ENCODE measurements at regions not wholly inside any gene's neighbourhood (a gene's known extent, or its start where the extent isn't known, plus 50 kb on each side); places are given as distances from the start of the nearest gene placed in this dataset.

- no peak for DNase-seq (ENCODE audit: low read depth in 2 of 3, low spot score in 1 of 3)
These were observed 117.8 kb upstream of the NXT1 start for GRCh38 chr20:23232679-23233308.

- no peak for DNase-seq (ENCODE audit: low read depth in 2 of 3, low spot score in 1 of 3)
These were observed 118.4 kb upstream of the NXT1 start for GRCh38 chr20:23232219-23232581.

- no peak for DNase-seq (ENCODE audit: low read depth in 2 of 3, low spot score in 1 of 3)
These were observed 118.9 kb upstream of the NXT1 start for GRCh38 chr20:23231561-23232218.

DNA sequence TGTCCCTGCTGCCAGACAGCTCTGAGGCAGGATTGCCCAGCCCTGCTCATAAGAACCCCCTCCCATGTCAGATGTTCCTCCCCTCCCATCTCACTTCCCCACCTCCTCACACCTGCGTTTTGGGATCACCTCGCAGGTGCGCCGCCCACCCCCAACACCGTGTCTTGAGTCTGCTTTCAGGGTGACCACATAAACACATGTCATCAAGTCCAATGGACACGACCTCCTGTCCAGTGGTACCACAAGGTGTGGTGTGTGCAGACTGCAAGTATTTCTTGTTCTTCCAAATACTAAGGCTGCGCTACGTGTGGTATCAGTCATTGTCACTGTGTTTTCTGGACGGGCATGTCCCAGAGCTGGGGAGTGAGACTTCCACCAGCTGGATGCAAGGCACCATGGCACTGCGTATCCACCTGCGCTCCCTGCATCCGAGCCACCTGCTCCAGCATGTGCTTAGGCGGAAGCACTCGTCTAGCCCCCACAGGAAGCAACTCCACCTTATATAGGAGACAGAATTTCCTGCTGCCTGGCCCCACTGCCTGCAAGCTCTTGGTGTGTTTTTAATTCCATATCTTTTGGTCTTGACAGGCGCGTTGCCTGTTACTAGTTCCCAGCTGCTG, 119.7 kb upstream of the NXT1 start:
- no peak for DNase-seq (ENCODE audit: low read depth in 2 of 3, low spot score in 1 of 3)

DNA sequence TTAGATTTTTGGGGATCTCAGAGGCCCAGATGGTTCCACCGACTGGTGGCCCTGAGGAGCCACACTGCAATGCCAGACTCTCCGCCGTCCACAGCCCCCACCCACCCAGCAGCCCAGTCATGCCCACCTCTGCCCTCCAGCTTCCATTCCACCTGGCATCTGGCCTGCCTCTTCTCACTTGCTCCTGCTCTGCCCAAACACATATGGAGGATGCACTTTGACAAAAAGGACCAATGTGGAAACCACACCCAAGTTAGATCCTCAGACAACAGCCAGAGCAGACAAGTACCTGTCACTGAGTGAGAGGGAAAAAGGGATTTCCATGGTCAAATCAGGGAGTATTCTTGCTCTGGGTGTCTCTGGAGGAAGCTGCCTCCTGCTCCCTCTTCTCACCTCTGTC, 120.6 kb upstream of the NXT1 start:
- DNase-seq (ENCODE audit: low read depth in 2 of 3, low spot score in 1 of 3), result no peak

DNA sequence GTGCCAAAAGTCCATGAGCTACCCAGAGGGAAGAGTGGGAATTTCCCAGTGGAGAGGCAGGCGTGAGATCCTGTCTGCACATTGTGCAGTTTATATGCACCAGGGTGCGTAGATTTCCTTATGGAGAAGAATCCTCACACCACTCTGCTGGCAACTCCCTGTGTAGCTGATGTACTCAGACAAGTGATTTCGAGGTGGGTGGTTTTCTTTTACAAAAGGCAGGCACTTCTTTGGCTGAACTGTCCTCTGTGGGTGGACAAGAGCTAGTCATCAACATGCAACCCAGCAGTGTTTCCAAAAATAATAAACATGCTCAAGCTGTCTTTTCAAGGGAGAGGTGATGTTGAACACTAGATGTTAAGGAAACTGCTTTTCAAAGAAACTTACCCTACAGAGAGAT, 121.7 kb upstream of the NXT1 start:
- no peak for DNase-seq (ENCODE audit: low read depth in 2 of 3, low spot score in 1 of 3)

- no peak for DNase-seq (ENCODE audit: low read depth in 2 of 3, low spot score in 1 of 3)
These were observed 122.6 kb upstream of the NXT1 start for GRCh38 chr20:23227976-23228375.

- no peak for DNase-seq (ENCODE audit: low read depth in 2 of 3, low spot score in 1 of 3)
These were observed 123.3 kb upstream of the NXT1 start for GRCh38 chr20:23227274-23227673.

DNA sequence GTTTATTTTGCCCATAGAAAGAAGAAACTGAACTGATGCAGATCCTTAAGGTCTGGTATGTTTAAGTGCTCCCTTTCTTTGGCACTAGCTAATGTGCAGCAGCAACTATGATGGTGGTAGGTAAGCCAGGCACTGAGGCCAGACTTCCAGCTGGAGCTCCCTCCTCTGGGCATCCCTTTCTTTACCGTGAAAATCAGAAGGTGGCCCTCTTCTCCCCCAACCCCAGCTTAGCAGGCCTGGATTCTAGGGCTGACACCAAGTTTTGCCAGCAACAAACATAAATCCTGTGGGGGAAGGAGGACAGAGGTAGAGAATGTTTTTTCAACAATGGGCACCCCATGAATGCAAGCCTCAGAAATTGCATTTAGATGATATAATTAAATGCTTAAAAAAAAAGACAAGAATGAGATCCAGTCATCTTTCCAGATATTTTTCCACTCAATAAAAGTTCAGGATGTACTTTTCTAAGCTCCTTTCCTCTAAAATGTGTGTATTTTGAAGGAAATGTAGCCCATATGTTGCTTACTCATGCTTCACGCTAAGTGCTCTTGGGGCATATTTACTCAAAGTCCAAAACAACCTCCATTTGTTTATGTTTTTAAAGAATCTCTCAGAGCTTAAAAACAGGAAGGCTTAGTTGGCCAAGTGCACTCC, 123.9 kb upstream of the NXT1 start:
- DNase-seq (ENCODE audit: low read depth in 2 of 3, low spot score in 1 of 3), result no peak

DNA sequence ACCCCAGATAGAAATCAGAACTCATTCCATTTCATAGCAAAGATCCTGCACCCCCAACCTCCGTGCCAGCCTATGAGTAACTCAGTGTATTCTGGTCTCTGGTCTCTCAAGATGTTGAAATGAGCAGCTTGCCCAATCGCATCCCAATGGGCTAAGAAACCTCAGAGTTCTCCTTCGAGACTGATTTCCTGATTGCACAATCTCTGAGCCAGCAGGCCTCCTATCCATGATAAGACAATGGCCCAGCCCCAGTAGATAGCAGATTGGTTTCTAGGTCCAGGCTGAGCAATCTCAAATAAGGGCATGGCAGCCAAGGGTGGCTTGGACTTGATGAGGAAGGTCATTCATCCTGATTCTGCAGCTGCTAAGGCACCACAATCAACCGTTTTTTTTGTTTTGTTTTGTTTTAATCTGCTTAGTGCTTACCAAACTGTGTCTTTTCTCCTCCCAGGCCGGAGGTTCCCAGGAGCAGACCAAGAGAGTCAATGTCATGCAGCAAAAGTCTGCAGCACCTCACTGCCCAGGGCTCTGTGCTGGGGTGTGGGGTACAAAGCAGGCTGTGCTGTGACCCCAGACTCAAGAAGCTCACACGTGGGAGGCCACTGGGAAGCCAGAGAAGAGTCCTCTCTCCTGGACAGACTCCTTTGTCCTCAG, 125.1 kb upstream of the NXT1 start:
- no peak for DNase-seq (ENCODE audit: low read depth in 2 of 3, low spot score in 1 of 3)

DNA sequence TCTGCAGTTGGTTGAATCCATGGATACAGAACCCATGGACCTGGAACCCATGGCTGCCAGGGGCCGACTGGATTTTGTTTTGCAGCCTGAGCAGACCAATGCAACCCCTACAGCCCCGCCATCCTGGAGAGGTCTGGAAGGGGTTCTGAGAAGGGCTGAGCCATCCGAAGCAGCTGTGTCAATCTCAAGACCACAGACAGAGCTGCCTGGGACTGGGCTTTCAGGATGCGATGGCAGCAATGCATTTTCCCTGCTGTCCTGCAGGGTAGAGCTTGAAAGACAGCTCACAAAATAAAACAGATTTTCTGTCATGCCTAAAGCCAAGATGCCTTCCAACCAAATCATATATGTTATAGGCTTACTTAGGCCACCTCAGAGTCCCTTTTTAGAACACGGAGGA, 125.8 kb upstream of the NXT1 start:
- no peak for DNase-seq (ENCODE audit: low read depth in 2 of 3, low spot score in 1 of 3)

- DNase-seq (ENCODE audit: low read depth in 2 of 3, low spot score in 1 of 3), result no peak
These were observed 126.5 kb upstream of the NXT1 start for GRCh38 chr20:23223908-23224580.

DNA sequence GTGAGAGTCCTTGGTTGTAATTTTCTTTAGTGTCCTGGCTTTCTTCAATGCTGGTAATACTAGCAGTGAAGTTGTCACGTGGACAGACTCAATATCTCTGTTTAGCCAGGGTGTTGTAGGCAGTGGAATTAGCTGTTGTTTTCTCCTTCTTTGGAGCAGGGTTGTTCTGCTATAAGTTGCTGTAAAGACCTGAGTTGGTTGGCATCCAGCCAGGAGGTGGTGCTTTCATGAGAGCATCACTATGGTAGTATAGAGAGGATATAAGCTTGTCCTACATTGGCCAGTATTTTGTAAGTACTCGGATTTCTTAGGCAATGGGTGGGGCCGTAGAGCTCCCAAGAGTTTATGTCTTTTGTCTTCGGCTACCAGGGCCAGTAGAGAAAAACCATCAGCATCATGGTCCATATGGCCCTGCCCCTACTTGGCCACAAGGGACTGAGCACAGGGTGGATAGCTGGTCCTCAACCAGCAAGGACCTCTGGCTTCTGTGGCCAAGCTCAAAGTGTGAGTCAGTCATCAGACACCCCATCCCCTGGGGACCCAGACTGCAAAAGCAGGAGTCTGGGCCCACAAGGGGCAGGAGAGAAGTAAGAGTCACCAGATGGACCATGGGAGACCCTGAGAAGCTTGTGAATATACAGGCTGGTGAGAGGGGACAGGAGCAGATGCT, 127.9 kb upstream of the NXT1 start:
- no peak for DNase-seq (ENCODE audit: low read depth in 2 of 3, low spot score in 1 of 3)

GRCh38 chr20:23217023-23217422, 130.9 kb upstream of the CD93 start:
- DNase-seq (ENCODE audit: low read depth in 2 of 3, low spot score in 1 of 3), result no peak

DNA sequence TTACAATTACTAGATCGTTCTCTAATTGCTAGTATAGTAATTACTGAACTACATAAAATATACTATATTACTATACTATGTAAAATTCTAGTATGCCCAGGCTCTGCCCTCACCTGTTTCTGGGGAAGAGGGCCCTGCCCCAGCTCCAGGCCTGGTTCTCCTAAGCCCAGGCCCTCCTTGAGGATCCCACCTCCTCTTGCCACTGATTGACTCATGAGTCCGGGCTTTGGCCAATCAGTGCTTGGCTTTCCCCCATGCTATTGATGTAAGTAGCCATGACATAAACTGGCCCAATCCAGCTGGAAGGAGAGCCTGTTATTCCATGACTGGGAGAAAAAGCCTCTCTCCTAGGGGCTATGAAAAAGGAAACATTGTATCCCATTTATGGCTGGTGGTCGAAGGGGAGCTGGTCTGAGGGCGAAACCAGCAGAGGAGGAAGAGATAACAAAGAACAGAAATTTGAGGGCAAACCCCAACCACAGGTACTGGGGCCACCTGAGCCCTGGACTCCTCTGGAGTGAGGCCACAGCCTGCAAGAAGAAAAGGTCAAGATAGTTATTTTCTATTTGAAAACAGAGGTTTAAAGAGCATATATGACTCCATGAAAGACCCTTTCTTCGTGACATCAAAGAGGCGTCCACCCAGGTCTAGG, 129.3 kb upstream of the CD93 start:
- DNase-seq (ENCODE audit: low read depth in 2 of 3, low spot score in 1 of 3), result no peak

GRCh38 chr20:23214903-23215302, 128.8 kb upstream of the CD93 start:
- DNase-seq (ENCODE audit: low read depth in 2 of 3, low spot score in 1 of 3), result no peak

GRCh38 chr20:23212464-23212995, 126.4 kb upstream of the CD93 start:
- DNase-seq (ENCODE audit: low read depth in 2 of 3, low spot score in 1 of 3), result no peak

- no peak for DNase-seq (ENCODE audit: low read depth in 2 of 3, low spot score in 1 of 3)
These were observed 125.9 kb upstream of the CD93 start for GRCh38 chr20:23212011-23212410.

- DNase-seq (ENCODE audit: low read depth in 2 of 3, low spot score in 1 of 3), result no peak
These were observed 125.0 kb upstream of the CD93 start for GRCh38 chr20:23211164-23211563.

Data from stimulated activated CD4-positive, alpha-beta T cell treated with anti-CD3 and anti-CD28 coated beads, Interleukin-12 subunit alpha, Interleukin-12 subunit beta, amount 100 ng/mL, for 48 hours (primary cell).